Heart left ventricle (tissue), 13 donors: ENCODE measurements at regions not wholly inside any gene's neighbourhood (a gene's known extent, or its start where the extent isn't known, plus 50 kb on each side); places are given as distances from the start of the nearest gene placed in this dataset.

Experiments
- POLR2A ChIP-seq, 2 donors: fragments of 450-650 bp; IDR thresholded peaks; one replicate each; pipeline ENCODE4 v1.6.1; 2017; ENCODE audit warnings: antibody characterized with exemption in 2 of 2, mild to moderate bottlenecking in 2 of 2, moderate library complexity in 2 of 2
- TF ChIP-seq, protein P1 (sequence below), 12 donors: fragments of 200-600 bp; sonication (generic) in 4 of 12; IDR thresholded peaks; one replicate each; pipeline versions ENCODE4 v1.5.0 to v1.8.0; 2018 to 2022; ENCODE audit warnings: antibody characterized with exemption in 12 of 12, mild to moderate bottlenecking in 5 of 12
- donor health status: ischemic (EF 13 %, LVEDD 7.1; RV severe dilation, severe dysfunction).
- donor health status: DM: no; HTN: yes; CAD: no.
- donor health status: DM: no; HTN: no; CAD: no.
- donor health status: ischemic (EF 25% LVEDD 6.9; RV normal size, moderate dysfunction).
- donor health status: ischemic (EF 25% LVEDD 5.7; RV mildly dilated, moderate dysfunction).
- donor health status: ischemic (EF 35%, LVEDD 5.7; RV mildly dilated, moderate dysfunction).
- donor health status: nonischemic (EF 11% LVEDD 7.7; RV severe dilation, severe dysfunction).
- donor health status: DM: yes; HTN: yes; CAD: no.
- donor health status: PGD.
- donor health status: ischemic (EF 29% LVEDD 5.4; RV normal size, mild dysfunction).
- donor health status: nonischemic (EF 23%, LVEDD 6.1; RV moderate dilation, normal function).

DNA sequence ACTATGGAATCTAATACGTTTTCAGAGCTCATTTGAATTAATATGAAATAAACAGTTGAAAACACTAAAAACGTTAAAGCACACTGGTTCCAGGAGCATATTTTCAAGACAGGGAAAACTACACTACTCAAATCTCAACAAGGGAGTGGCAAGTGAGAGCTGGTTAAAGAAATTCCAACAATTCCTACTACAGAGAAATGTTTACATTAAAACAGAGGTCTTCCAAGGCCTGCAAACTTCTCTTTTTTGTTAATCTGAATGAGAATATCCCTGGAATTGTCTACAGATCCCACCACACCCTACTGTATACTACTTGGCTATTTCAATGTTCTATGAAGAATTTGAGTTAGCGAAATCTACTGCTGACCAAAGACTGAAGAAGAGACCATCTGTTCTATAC, 231.5 kb downstream of the ZEB2 start:
- TF ChIP-seq POLR2A (IDR thresholded peaks at IDR 0.05), result no peak
- TF ChIP-seq, protein P1, sequence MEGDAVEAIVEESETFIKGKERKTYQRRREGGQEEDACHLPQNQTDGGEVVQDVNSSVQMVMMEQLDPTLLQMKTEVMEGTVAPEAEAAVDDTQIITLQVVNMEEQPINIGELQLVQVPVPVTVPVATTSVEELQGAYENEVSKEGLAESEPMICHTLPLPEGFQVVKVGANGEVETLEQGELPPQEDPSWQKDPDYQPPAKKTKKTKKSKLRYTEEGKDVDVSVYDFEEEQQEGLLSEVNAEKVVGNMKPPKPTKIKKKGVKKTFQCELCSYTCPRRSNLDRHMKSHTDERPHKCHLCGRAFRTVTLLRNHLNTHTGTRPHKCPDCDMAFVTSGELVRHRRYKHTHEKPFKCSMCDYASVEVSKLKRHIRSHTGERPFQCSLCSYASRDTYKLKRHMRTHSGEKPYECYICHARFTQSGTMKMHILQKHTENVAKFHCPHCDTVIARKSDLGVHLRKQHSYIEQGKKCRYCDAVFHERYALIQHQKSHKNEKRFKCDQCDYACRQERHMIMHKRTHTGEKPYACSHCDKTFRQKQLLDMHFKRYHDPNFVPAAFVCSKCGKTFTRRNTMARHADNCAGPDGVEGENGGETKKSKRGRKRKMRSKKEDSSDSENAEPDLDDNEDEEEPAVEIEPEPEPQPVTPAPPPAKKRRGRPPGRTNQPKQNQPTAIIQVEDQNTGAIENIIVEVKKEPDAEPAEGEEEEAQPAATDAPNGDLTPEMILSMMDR (IDR thresholded peaks at IDR 0.05), result no peak
